SK-N-SH treated with all-trans-retinoic acid at 6 μM for 48 hours (cell line): ENCODE measurements at regions not wholly inside any gene's neighbourhood (a gene's known extent, or its start where the extent isn't known, plus 50 kb on each side); places are given as distances from the start of the nearest gene placed in this dataset.

Experiments
- ATAC-seq: fragments of 200-7000 bp; cut with Tn5 transposase; 3 replicates; pipeline ENCODE4 v1.9.1; 2020; ENCODE audit warnings: mild to moderate bottlenecking, moderate library complexity
- ARNTL ChIP-seq: fragments of 450-650 bp; formaldehyde crosslinking; IDR thresholded peaks from 2 replicates; pipeline ENCODE4 v1.5.0; 2020; ENCODE audit warnings: low read depth, mild to moderate bottlenecking, moderate library complexity, borderline replicate concordance
- BACH2 ChIP-seq: fragments of 250-450 bp; sonication (Bioruptor Pico); IDR thresholded peaks from 2 replicates; pipeline ENCODE4 v1.9.0; 2021; ENCODE audit warnings: mild to moderate bottlenecking, borderline replicate concordance
- CSDC2 ChIP-seq: fragments of 250-450 bp; sonication (Bioruptor Pico); IDR thresholded peaks from 2 replicates; pipeline ENCODE4 v1.5.0; 2020; ENCODE audit warnings: mild to moderate bottlenecking, moderate library complexity
- ESRRG ChIP-seq: fragments of 250-450 bp; sonication (Bioruptor Pico); IDR thresholded peaks from 2 replicates; pipeline ENCODE4 v1.6.1; 2021; ENCODE audit warnings: mild to moderate bottlenecking
- GLIS3 ChIP-seq: fragments of 250-450 bp; sonication (Bioruptor Pico); IDR thresholded peaks from 2 replicates; pipeline ENCODE4 v1.5.0; 2020; ENCODE audit warnings: mild to moderate bottlenecking, moderate library complexity
- ISL1 ChIP-seq: fragments of 250-450 bp; sonication (Bioruptor Pico); IDR thresholded peaks from 2 replicates; pipeline ENCODE4 v2.1.2; 2022; ENCODE audit warnings: mild to moderate bottlenecking, moderate library complexity
- OSR1 ChIP-seq: fragments of 250-450 bp; sonication (Bioruptor Pico); IDR thresholded peaks from 2 replicates; pipeline ENCODE4 v1.8.0; 2022; ENCODE audit warnings: moderate library complexity, mild to moderate bottlenecking, inconsistent platforms
- PPARA ChIP-seq: fragments of 250-450 bp; sonication (Bioruptor Pico); IDR thresholded peaks from 2 replicates; pipeline ENCODE4 v1.5.0; 2020; ENCODE audit warnings: mild to moderate bottlenecking, borderline replicate concordance
- RARB ChIP-seq: fragments of 250-450 bp; sonication (Bioruptor Pico); IDR thresholded peaks from 2 replicates; pipeline ENCODE4 v1.8.0; 2021; ENCODE audit warnings: mild to moderate bottlenecking, moderate library complexity
- SNAI2 ChIP-seq: fragments of 250-450 bp; sonication (Bioruptor Pico); IDR thresholded peaks from 2 replicates; pipeline ENCODE4 v1.5.0; 2020; ENCODE audit warnings: mild to moderate bottlenecking, moderate library complexity
- TCF4 ChIP-seq: fragments of 250-450 bp; sonication (Bioruptor Pico); IDR thresholded peaks from 2 replicates; pipeline ENCODE4 v1.8.0; 2021; ENCODE audit warnings: mild to moderate bottlenecking, moderate library complexity, borderline replicate concordance
- TOX ChIP-seq: fragments of 250-450 bp; sonication (Bioruptor Pico); IDR thresholded peaks from 2 replicates; pipeline ENCODE4 v1.8.0; 2021; ENCODE audit warnings: mild to moderate bottlenecking, moderate library complexity, borderline replicate concordance
- ZC3H10 ChIP-seq: fragments of 250-450 bp; sonication (Bioruptor Pico); IDR thresholded peaks from 2 replicates; pipeline ENCODE4 v1.5.1; 2021; ENCODE audit warnings: mild to moderate bottlenecking, moderate library complexity
- ZFP3 ChIP-seq: fragments of 250-450 bp; sonication (Bioruptor Pico); IDR thresholded peaks from 2 replicates; pipeline ENCODE4 v1.5.0; 2020; ENCODE audit warnings: mild to moderate bottlenecking, moderate library complexity
- ZFP30 ChIP-seq: fragments of 450-650 bp; formaldehyde crosslinking; IDR thresholded peaks from 2 replicates; pipeline ENCODE4 v1.5.0; 2022; ENCODE audit warnings: mild to moderate bottlenecking, moderate library complexity
- ZNF565 ChIP-seq: fragments of 450-650 bp; formaldehyde crosslinking; conservative IDR thresholded peaks from 2 replicates; pipeline ENCODE4 v1.5.0; 2020; ENCODE audit warnings: low read depth, mild to moderate bottlenecking, moderate library complexity
- ZNF70 ChIP-seq: fragments of 450-650 bp; formaldehyde crosslinking; IDR thresholded peaks from 2 replicates; pipeline ENCODE4 v1.5.0; 2020; ENCODE audit warnings: mild to moderate bottlenecking, moderate library complexity
- ZNF8 ChIP-seq: fragments of 450-650 bp; formaldehyde crosslinking; IDR thresholded peaks from 2 replicates; pipeline ENCODE4 v1.5.0; 2020; ENCODE audit warnings: mild to moderate bottlenecking, moderate library complexity
- TF ChIP-seq, protein P1 (sequence below): fragments of 250-450 bp; sonication (Bioruptor Pico); IDR thresholded peaks from 2 replicates; pipeline ENCODE4 v1.8.0; 2020; ENCODE audit warnings: mild to moderate bottlenecking, moderate library complexity, borderline replicate concordance
- TF ChIP-seq, protein P2 (sequence below): fragments of 250-450 bp; sonication (Bioruptor Pico); IDR thresholded peaks from 2 replicates; pipeline ENCODE4 v1.5.0; 2020; ENCODE audit warnings: mild to moderate bottlenecking, moderate library complexity
- TF ChIP-seq, protein P3 (sequence below): fragments of 250-450 bp; sonication (Bioruptor Pico); IDR thresholded peaks from 2 replicates; pipeline ENCODE4 v1.5.1; 2021; ENCODE audit warnings: mild to moderate bottlenecking, moderate library complexity
- TF ChIP-seq, protein P4 (sequence below): fragments of 250-450 bp; sonication (Bioruptor Pico); IDR thresholded peaks from 2 replicates; pipeline ENCODE4 v1.8.0; 2021; ENCODE audit warnings: low read depth, mild to moderate bottlenecking, moderate library complexity, borderline replicate concordance
- TF ChIP-seq, protein P5 (sequence below): fragments of 250-450 bp; sonication (Bioruptor Pico); IDR thresholded peaks from 2 replicates; pipeline ENCODE4 v1.5.1; 2020; ENCODE audit warnings: low read depth, mild to moderate bottlenecking, moderate library complexity

DNA sequence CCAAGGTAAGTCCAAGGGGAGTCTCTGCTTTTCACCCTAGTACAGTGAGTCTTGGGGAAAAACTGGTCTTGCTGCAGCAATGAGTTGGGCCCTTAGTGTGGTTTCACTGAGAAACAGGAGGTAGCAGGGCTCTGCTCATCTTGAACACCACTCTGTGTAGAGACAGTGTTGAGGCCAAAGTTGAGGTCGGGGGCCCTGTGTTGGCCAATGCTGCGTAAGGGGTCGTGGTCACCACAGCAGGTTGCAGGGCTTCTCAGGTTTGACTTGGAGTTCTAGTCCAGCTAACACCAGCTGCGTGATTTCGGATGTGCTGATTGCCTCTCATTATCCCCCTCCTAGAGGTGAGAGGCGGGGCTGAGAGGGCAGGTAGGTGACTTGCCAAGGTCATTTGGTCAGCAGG is 807.5 kb downstream of the VRK1 start:
- TF ChIP-seq GLIS3 (no peak), CSDC2 (no peak), SNAI2 (no peak), ZFP3 (CRISPR knock-in tag) (no peak), TCF4 (no peak), ZNF565 (CRISPR knock-in tag) (no peak), PPARA (no peak), ZC3H10 (no peak)

DNA sequence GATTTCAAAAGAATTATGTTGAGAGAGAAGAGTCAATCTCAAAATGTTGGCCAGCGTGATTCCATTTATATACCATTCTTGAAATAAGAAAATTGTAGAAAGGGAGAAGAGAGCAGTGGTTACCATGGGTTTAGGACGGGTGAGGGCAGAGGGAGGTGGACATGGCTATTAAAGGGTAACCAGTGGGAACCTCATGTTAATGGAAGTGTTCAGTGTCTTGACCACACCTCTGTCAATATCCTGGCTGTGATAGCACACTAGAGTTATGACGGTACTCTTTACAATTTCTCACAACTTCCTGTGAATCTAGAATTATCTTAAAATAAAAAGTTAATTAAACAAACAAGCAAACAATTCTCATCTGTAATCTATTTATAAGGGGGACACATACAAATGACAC is 821.2 kb downstream of the VRK1 start:
- no peak for ATAC-seq
- TF ChIP-seq PPARA = no peak
- TF ChIP-seq, protein P1, sequence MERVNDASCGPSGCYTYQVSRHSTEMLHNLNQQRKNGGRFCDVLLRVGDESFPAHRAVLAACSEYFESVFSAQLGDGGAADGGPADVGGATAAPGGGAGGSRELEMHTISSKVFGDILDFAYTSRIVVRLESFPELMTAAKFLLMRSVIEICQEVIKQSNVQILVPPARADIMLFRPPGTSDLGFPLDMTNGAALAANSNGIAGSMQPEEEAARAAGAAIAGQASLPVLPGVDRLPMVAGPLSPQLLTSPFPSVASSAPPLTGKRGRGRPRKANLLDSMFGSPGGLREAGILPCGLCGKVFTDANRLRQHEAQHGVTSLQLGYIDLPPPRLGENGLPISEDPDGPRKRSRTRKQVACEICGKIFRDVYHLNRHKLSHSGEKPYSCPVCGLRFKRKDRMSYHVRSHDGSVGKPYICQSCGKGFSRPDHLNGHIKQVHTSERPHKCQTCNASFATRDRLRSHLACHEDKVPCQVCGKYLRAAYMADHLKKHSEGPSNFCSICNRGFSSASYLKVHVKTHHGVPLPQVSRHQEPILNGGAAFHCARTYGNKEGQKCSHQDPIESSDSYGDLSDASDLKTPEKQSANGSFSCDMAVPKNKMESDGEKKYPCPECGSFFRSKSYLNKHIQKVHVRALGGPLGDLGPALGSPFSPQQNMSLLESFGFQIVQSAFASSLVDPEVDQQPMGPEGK = no peak
- no peak for TF ChIP-seq ZNF565 (CRISPR knock-in tag)
- TF ChIP-seq ZFP3 (CRISPR knock-in tag) = no peak
- no peak for TF ChIP-seq ZNF70 (CRISPR knock-in tag)
- no peak for TF ChIP-seq SNAI2
- no peak for TF ChIP-seq BACH2 (CRISPR knock-in tag)
- TF ChIP-seq ZC3H10 = no peak
- TF ChIP-seq ESRRG (CRISPR knock-in tag) = no peak
- TF ChIP-seq CSDC2 = no peak
- TF ChIP-seq RARB (CRISPR knock-in tag) = no peak
- TF ChIP-seq, protein P2, sequence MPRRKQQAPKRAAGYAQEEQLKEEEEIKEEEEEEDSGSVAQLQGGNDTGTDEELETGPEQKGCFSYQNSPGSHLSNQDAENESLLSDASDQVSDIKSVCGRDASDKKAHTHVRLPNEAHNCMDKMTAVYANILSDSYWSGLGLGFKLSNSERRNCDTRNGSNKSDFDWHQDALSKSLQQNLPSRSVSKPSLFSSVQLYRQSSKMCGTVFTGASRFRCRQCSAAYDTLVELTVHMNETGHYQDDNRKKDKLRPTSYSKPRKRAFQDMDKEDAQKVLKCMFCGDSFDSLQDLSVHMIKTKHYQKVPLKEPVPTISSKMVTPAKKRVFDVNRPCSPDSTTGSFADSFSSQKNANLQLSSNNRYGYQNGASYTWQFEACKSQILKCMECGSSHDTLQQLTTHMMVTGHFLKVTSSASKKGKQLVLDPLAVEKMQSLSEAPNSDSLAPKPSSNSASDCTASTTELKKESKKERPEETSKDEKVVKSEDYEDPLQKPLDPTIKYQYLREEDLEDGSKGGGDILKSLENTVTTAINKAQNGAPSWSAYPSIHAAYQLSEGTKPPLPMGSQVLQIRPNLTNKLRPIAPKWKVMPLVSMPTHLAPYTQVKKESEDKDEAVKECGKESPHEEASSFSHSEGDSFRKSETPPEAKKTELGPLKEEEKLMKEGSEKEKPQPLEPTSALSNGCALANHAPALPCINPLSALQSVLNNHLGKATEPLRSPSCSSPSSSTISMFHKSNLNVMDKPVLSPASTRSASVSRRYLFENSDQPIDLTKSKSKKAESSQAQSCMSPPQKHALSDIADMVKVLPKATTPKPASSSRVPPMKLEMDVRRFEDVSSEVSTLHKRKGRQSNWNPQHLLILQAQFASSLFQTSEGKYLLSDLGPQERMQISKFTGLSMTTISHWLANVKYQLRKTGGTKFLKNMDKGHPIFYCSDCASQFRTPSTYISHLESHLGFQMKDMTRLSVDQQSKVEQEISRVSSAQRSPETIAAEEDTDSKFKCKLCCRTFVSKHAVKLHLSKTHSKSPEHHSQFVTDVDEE (CRISPR knock-in tag) = no peak
- TF ChIP-seq OSR1 (CRISPR knock-in tag) = no peak
- TF ChIP-seq TCF4 = no peak
- no peak for TF ChIP-seq ARNTL (CRISPR knock-in tag)
- TF ChIP-seq, protein P3, sequence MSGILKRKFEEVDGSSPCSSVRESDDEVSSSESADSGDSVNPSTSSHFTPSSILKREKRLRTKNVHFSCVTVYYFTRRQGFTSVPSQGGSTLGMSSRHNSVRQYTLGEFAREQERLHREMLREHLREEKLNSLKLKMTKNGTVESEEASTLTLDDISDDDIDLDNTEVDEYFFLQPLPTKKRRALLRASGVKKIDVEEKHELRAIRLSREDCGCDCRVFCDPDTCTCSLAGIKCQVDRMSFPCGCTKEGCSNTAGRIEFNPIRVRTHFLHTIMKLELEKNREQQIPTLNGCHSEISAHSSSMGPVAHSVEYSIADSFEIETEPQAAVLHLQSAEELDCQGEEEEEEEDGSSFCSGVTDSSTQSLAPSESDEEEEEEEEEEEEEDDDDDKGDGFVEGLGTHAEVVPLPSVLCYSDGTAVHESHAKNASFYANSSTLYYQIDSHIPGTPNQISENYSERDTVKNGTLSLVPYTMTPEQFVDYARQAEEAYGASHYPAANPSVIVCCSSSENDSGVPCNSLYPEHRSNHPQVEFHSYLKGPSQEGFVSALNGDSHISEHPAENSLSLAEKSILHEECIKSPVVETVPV (CRISPR knock-in tag) = no peak
- TF ChIP-seq ZFP30 = no peak
- TF ChIP-seq ISL1 (CRISPR knock-in tag) = no peak
- TF ChIP-seq, protein P4, sequence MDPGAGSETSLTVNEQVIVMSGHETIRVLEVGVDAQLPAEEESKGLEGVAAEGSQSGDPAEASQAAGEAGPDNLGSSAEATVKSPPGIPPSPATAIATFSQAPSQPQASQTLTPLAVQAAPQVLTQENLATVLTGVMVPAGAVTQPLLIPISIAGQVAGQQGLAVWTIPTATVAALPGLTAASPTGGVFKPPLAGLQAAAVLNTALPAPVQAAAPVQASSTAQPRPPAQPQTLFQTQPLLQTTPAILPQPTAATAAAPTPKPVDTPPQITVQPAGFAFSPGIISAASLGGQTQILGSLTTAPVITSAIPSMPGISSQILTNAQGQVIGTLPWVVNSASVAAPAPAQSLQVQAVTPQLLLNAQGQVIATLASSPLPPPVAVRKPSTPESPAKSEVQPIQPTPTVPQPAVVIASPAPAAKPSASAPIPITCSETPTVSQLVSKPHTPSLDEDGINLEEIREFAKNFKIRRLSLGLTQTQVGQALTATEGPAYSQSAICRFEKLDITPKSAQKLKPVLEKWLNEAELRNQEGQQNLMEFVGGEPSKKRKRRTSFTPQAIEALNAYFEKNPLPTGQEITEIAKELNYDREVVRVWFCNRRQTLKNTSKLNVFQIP (CRISPR knock-in tag) = no peak

More for the DNA sequence above, 807.5 kb downstream of the VRK1 start:
- no peak for ATAC-seq

DNA sequence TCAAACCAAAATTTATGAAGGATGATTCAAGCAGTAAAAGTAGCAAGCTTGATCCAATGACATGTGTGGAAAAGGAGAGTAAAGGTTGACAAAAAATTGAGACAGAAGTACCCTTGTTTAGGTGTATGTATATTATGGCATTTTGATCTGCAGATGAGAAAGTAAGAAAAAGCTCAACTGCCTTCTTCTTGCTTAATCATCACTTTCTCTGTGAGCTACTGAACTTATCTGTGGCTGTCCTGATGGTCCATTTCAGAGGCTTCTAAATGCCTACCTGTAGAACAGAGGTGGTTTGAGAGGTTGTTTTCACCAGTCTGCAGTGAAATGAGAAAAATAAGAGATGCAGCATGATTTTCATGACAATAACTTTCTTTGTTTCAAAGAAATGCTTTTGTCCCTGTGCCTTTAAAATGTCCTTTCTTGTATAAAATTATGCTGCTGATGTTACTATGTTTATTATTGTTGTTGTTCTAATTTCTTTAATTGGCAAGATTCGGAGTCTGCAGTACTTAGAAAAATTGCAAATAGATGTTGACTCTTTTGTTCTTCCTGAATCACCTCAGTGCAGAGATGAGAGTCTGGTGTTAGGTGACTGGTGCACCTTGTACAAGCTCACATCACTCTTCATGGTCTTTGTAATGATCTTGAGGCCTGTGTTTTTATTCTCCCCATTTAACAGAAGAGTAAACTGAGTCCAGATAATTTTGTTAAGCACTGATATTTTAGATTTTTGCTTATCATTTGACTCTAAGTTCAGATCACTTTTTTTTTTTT is 821.9 kb downstream of the VRK1 start:
- no peak for ATAC-seq
- TF ChIP-seq TOX (CRISPR knock-in tag) (no peak), CSDC2 (no peak), ZNF8 (CRISPR knock-in tag) (no peak), ZFP30 (no peak), SNAI2 (no peak), ZC3H10 (no peak), ZNF565 (CRISPR knock-in tag) (no peak), BACH2 (CRISPR knock-in tag) (no peak), ZFP3 (CRISPR knock-in tag) (no peak), OSR1 (CRISPR knock-in tag) (no peak), ARNTL (CRISPR knock-in tag) (no peak), PPARA (no peak), ZNF70 (CRISPR knock-in tag) (no peak), ESRRG (CRISPR knock-in tag) (no peak), TCF4 (no peak)
- TF ChIP-seq, protein P5, sequence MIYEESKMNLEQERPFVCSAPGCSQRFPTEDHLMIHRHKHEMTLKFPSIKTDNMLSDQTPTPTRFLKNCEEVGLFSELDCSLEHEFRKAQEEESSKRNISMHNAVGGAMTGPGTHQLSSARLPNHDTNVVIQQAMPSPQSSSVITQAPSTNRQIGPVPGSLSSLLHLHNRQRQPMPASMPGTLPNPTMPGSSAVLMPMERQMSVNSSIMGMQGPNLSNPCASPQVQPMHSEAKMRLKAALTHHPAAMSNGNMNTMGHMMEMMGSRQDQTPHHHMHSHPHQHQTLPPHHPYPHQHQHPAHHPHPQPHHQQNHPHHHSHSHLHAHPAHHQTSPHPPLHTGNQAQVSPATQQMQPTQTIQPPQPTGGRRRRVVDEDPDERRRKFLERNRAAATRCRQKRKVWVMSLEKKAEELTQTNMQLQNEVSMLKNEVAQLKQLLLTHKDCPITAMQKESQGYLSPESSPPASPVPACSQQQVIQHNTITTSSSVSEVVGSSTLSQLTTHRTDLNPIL (CRISPR knock-in tag) = no peak
- TF ChIP-seq, protein P3 (CRISPR knock-in tag) = no peak
- TF ChIP-seq, protein P1 = no peak
